ENCODE measurements at regions not wholly inside any gene's neighbourhood (a gene's known extent, or its start where the extent isn't known, plus 50 kb on each side); places are given as distances from the start of the nearest gene placed in this dataset.
"Not testable (repeated sequence)": the region's sequence is repeated elsewhere in the genome, so short reads cannot be mapped to it uniquely, and the experiment has no call there.

DNA sequence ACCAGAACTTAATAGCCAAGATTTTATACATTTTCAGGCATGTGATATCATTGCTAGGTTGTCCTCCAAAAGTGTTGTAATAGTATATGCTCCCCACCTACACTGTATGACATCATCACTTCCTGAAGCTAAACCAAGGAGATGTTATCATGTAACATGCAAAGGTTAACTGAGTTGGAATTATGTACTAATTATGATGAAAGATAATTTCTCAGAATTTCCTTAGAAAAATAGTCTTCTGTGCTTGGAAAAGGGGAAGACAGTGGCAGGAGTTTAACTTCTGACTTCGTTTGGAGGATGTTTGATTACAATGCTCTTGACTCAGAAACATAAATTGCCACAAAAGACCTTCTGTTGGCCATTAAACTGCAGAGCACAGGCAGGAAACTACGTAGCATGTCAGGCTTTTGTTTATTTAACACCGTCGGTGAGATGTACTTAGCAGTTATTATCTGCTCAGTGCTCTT is 83.6 kb upstream of the GUCY1A1 start:
- no peaks in the 10 kb centered on the region for H3K9me3 Mint-ChIP-seq (ENCODE audit: unreplicated experiment)
- no peak overlapping the region for H3K4me3 Mint-ChIP-seq (ENCODE audit: unreplicated experiment)
- peaks cover 10% of the 10 kb centered on the region for H3K4me1 Mint-ChIP-seq (ENCODE audit: insufficient read depth, unreplicated experiment)
- peak; percentile 69 for DNase-seq (ENCODE audit: unreplicated experiment)
- TF ChIP-seq, protein P1, sequence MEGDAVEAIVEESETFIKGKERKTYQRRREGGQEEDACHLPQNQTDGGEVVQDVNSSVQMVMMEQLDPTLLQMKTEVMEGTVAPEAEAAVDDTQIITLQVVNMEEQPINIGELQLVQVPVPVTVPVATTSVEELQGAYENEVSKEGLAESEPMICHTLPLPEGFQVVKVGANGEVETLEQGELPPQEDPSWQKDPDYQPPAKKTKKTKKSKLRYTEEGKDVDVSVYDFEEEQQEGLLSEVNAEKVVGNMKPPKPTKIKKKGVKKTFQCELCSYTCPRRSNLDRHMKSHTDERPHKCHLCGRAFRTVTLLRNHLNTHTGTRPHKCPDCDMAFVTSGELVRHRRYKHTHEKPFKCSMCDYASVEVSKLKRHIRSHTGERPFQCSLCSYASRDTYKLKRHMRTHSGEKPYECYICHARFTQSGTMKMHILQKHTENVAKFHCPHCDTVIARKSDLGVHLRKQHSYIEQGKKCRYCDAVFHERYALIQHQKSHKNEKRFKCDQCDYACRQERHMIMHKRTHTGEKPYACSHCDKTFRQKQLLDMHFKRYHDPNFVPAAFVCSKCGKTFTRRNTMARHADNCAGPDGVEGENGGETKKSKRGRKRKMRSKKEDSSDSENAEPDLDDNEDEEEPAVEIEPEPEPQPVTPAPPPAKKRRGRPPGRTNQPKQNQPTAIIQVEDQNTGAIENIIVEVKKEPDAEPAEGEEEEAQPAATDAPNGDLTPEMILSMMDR (IDR thresholded peaks at IDR 0.05; ENCODE audit: unreplicated experiment): no peak
- intact Hi-C loops (cut with micrococcal nuclease): no loop called here
- CTCF ChIA-PET: no interaction called here
- H3K36me3 Mint-ChIP-seq (ENCODE audit: insufficient read depth, unreplicated experiment): no peaks in the 10 kb centered on the region
- BruUV-seq (replicated peaks): no TSS peak
- H3K27ac Mint-ChIP-seq (ENCODE audit: low read depth, unreplicated experiment): no peak overlapping the region
- POLR2A ChIA-PET: no interaction called here
- no peaks in the 10 kb centered on the region for H3K27me3 Mint-ChIP-seq (ENCODE audit: insufficient read depth, unreplicated experiment)

DNA sequence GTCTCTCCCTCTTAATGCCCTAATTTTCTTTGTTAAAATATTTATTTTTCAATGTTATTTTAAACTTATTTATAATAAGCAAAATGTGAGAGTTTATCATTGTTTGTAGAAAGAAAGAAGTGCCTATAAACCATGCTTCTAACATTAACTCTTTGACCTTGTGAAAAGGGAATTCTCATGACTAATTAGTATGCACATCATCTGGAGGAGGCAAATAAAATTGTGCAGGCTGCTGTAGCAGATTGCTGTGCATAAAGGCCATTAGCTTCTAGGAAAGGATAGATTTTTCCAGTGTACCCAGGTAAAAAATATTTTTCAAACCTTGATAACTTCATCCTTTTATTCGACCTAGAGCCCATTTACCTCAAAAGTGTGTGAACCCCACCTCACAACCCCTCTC is 84.6 kb upstream of the GUCY1A1 start:
- H3K9me3 Mint-ChIP-seq (ENCODE audit: unreplicated experiment): no peaks in the 10 kb centered on the region
- no peak overlapping the region for H3K4me3 Mint-ChIP-seq (ENCODE audit: unreplicated experiment)
- no peaks in the 10 kb centered on the region for H3K36me3 Mint-ChIP-seq (ENCODE audit: insufficient read depth, unreplicated experiment)
- peaks cover 10% of the 10 kb centered on the region for H3K4me1 Mint-ChIP-seq (ENCODE audit: insufficient read depth, unreplicated experiment)
- BruUV-seq (replicated peaks): no TSS peak
- no peak for DNase-seq (ENCODE audit: unreplicated experiment)
- H3K27me3 Mint-ChIP-seq (ENCODE audit: insufficient read depth, unreplicated experiment): no peaks in the 10 kb centered on the region
- intact Hi-C loops (cut with micrococcal nuclease): no loop called here
- no peak overlapping the region for H3K27ac Mint-ChIP-seq (ENCODE audit: low read depth, unreplicated experiment)
- CTCF ChIA-PET: no interaction called here
- TF ChIP-seq, protein P1 (IDR thresholded peaks at IDR 0.05; ENCODE audit: unreplicated experiment): no peak
- POLR2A ChIA-PET: no interaction called here

DNA sequence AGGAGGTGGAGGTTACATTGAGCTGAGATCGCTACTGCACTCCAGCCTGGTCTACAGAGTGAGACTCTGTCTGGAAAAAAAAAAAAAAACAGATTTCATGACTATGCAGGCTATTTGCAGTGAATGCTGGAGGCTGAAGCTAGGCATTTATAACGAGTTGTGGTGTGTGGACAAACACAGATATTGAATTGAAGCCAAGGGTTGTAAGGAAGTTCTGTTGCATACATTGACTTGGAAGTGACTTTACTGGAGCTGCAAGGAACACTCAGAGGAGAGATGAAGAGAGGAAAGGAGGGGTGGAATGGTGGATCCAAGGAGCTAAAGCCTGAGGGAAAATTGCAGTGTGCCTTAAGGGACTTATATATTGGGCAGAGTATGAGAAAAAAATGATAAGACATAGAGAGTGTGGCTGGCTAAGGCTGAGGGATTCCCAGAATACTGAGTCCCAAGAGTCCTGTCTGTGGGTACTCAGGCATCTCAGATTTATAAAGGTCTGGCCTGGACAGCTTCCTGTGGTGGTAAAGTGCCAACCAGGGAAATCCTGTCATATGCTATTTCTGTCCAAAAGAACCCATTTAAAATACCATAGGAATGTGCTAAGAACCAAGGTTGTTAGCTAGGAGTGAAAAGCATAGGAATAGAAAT is 87.8 kb upstream of the GUCY1A1 start:
- Mint-ChIP-seq H3K36me3 (ENCODE audit: insufficient read depth, unreplicated experiment) (no peaks in the 10 kb centered on the region), H3K4me1 (ENCODE audit: insufficient read depth, unreplicated experiment) (peaks cover 10% of the 10 kb centered on the region), H3K27me3 (ENCODE audit: insufficient read depth, unreplicated experiment) (no peaks in the 10 kb centered on the region), H3K9me3 (ENCODE audit: unreplicated experiment) (no peaks in the 10 kb centered on the region), H3K27ac (ENCODE audit: low read depth, unreplicated experiment) (no peak overlapping the region), H3K4me3 (ENCODE audit: unreplicated experiment) (no peak overlapping the region)
- POLR2A ChIA-PET: no interaction called here
- TF ChIP-seq, protein P1 (IDR thresholded peaks at IDR 0.05; ENCODE audit: unreplicated experiment): no peak
- no peak for DNase-seq (ENCODE audit: unreplicated experiment)
- no TSS peak for BruUV-seq (replicated peaks)
- intact Hi-C loops (cut with micrococcal nuclease): no loop called here
- CTCF ChIA-PET: interaction anchor here (0.5 to 0.6 kb wide), 2 partner anchors 42 to 643 kb away, joined by 3 to 5 read pairs; no protein-coding TSS in a partner anchor

DNA sequence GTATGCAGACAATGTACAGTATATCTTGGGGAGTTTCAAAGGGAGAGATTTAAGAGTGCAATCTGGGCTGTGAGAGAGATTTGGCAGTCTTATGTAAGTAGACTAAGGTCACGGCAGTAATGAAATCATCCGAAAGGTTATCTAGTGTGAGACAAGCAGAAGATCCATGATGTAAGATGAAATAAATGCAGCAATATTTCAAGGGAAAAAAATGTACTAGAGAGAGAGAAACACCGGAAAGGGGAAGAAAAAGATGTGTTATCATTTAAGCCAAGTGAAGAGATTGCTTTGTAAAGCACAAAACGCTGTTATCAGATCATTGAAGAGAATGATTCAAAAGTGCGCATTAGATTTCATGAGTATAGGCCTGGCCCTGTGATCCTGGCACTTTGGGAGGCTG is 88.4 kb upstream of the GUCY1A1 start:
- Mint-ChIP-seq H3K27me3 (ENCODE audit: insufficient read depth, unreplicated experiment) (no peaks in the 10 kb centered on the region), H3K9me3 (ENCODE audit: unreplicated experiment) (no peaks in the 10 kb centered on the region), H3K27ac (ENCODE audit: low read depth, unreplicated experiment) (no peak overlapping the region), H3K4me1 (ENCODE audit: insufficient read depth, unreplicated experiment) (peaks cover 5% of the 10 kb centered on the region), H3K4me3 (ENCODE audit: unreplicated experiment) (no peak overlapping the region), H3K36me3 (ENCODE audit: insufficient read depth, unreplicated experiment) (no peaks in the 10 kb centered on the region)
- no TSS peak for BruUV-seq (replicated peaks)
- intact Hi-C loops (cut with micrococcal nuclease): no loop called here
- TF ChIP-seq, protein P1 (IDR thresholded peaks at IDR 0.05; ENCODE audit: unreplicated experiment): no peak
- ChIA-PET POLR2A (no interaction called here), CTCF (interaction anchor here (0.5 kb wide), 1 partner anchor 642 kb away, joined by 3 read pairs; no protein-coding TSS in a partner anchor)
- DNase-seq (ENCODE audit: unreplicated experiment): no peak

DNA sequence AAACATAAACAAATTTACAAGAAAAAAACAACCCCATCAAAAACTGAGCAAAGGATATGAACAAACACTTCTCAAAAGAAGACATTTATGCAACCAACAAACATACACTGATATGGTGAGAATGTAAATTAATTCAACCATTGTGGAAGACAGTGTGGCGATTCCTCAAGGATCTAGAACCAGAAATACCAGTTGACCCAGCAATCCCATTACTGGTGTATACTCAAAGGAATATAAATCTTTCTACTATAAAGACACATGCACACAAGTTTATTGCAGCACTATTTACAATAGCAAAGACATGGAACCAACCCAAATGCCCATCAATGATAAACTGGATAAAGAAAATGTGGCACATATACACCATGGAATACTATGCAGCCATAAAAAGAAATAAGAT is 92.3 kb upstream of the GUCY1A1 start:
- H3K9me3 Mint-ChIP-seq (ENCODE audit: unreplicated experiment); H3K4me1 Mint-ChIP-seq (ENCODE audit: insufficient read depth, unreplicated experiment); H3K4me3 Mint-ChIP-seq (ENCODE audit: unreplicated experiment); H3K27me3 Mint-ChIP-seq (ENCODE audit: insufficient read depth, unreplicated experiment); H3K27ac Mint-ChIP-seq (ENCODE audit: low read depth, unreplicated experiment); POLR2A ChIA-PET; BruUV-seq (replicated peaks); CTCF ChIA-PET; H3K36me3 Mint-ChIP-seq (ENCODE audit: insufficient read depth, unreplicated experiment); DNase-seq (ENCODE audit: unreplicated experiment); intact Hi-C loops (cut with micrococcal nuclease): not testable (repeated sequence)

All from MCF 10A (cell line).